ENCODE measurements at regions not wholly inside any gene's neighbourhood (a gene's known extent, or its start where the extent isn't known, plus 50 kb on each side); places are given as distances from the start of the nearest gene placed in this dataset.

DNA sequence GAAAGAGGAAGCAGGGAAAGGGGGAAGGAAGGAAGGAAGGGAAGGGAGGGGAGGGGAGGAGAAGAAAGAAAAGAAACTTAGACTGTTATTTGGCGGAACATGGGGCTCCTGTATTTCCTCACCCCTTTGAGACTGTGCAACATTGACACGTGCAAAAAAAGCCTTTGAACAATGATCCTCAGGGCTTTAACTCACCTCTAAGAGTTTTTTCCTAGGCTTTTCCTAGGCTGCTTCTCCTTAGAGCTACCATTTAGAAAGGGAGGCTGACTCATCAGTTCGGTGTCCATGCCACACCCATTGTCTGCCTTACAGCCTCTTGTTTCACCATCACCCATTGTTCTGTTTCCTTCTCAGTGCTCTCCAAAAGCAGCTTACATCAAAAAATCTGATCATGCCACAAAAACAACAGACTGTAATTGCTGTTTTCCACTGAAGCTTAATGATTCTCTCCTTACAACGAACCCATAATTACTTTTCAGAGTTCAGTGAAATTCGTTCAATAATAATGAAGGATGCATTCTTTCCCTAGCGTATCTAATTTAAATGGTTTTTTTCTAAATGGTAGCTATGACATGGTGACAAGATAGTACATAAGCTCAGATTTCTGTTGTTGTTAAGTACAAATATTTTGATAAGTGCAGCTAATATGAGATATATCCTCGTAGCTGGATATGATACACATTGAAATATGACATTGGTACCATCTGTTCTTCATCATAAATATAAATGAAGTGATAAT, 90.8 kb downstream of the PRLHR start:
- DNase-seq (ENCODE audit: low spot score) = no peak
- CTCF ChIA-PET (ENCODE audit: low intra/inter-chr PET ratio, low total read pairs) = no interaction called here
- no peak for ATAC-seq
- Histone ChIP-seq H3K27me3 (ENCODE audit: control insufficient read depth in 1 of 2, insufficient read depth in 2 of 2, low read length in 2 of 2) (no peaks in the 10 kb centered on the region), H3K4me1 (ENCODE audit: insufficient read depth, low read length) (no peaks in the 10 kb centered on the region), H3K27ac (ENCODE audit: extremely low read length, insufficient read depth, low read length) (no peak overlapping the region), H3K4me2 (ENCODE audit: low read depth, low read length) (no peak overlapping the region), H3K4me3 (replicated peaks in 1 of 3; ENCODE audit: insufficient read depth in 1 of 3, low read depth in 2 of 3, low read length in 3 of 3) (no peak overlapping the region), H3K79me2 (ENCODE audit: insufficient read depth, low read length) (no peaks in the 10 kb centered on the region), H4K20me1 (ENCODE audit: insufficient read depth, low read length) (no peaks in the 10 kb centered on the region), H3K36me3 (replicated peaks in 1 of 2; ENCODE audit: control insufficient read depth in 1 of 2, insufficient read depth in 2 of 2, low read length in 2 of 2) (no peaks in the 10 kb centered on the region), H3K9me3 (ENCODE audit: low read length) (no peaks in the 10 kb centered on the region), H2AFZ (ENCODE audit: low read length) (no peak overlapping the region), H3K9ac (ENCODE audit: insufficient read depth, low read depth, low read length) (no peak overlapping the region)
- POLR2A ChIA-PET = no interaction called here
- intact Hi-C loops (cut with micrococcal nuclease; ENCODE audit: unreplicated experiment) = no loop called here
- BruUV-seq (replicated peaks) = no TSS peak
- 7% methylated on average over 7 of the region's 7 CpGs for WGBS (ENCODE audit: low lambda C conversion rate)
- no peak for FAIRE-seq
- in situ Hi-C loops (cut with HindIII; ENCODE audit: extremely low pct_ligation_motif_present, low pct_unique_long_range_greater_than_20kb) = no loop called here
- TF ChIP-seq SRF (IDR thresholded peaks at IDR 0.05; ENCODE audit: low read depth, low read length) (no peak), ZNF773 (CRISPR knock-in tag; IDR thresholded peaks at IDR 0.05; ENCODE audit: borderline replicate concordance) (no peak), BRCA1 (CRISPR knock-in tag; IDR thresholded peaks at IDR 0.05) (no peak), AKNA (CRISPR knock-in tag; IDR thresholded peaks at IDR 0.05; ENCODE audit: borderline replicate concordance) (no peak), NCOA1 (CRISPR knock-in tag; IDR thresholded peaks at IDR 0.05) (no peak), SRY (CRISPR knock-in tag; IDR thresholded peaks at IDR 0.05) (no peak), RORA (CRISPR knock-in tag; IDR thresholded peaks at IDR 0.05) (no peak), FOSL2 (CRISPR knock-in tag; IDR thresholded peaks at IDR 0.05) (0 out of 2 replicates have a peak, but pooled peaks have one; percentile 10)
- TF ChIP-seq, protein P1, sequence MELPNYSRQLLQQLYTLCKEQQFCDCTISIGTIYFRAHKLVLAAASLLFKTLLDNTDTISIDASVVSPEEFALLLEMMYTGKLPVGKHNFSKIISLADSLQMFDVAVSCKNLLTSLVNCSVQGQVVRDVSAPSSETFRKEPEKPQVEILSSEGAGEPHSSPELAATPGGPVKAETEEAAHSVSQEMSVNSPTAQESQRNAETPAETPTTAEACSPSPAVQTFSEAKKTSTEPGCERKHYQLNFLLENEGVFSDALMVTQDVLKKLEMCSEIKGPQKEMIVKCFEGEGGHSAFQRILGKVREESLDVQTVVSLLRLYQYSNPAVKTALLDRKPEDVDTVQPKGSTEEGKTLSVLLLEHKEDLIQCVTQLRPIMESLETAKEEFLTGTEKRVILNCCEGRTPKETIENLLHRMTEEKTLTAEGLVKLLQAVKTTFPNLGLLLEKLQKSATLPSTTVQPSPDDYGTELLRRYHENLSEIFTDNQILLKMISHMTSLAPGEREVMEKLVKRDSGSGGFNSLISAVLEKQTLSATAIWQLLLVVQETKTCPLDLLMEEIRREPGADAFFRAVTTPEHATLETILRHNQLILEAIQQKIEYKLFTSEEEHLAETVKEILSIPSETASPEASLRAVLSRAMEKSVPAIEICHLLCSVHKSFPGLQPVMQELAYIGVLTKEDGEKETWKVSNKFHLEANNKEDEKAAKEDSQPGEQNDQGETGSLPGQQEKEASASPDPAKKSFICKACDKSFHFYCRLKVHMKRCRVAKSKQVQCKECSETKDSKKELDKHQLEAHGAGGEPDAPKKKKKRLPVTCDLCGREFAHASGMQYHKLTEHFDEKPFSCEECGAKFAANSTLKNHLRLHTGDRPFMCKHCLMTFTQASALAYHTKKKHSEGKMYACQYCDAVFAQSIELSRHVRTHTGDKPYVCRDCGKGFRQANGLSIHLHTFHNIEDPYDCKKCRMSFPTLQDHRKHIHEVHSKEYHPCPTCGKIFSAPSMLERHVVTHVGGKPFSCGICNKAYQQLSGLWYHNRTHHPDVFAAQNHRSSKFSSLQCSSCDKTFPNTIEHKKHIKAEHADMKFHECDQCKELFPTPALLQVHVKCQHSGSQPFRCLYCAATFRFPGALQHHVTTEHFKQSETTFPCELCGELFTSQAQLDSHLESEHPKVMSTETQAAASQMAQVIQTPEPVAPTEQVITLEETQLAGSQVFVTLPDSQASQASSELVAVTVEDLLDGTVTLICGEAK (IDR thresholded peaks at IDR 0.05) = no peak
- TF ChIP-seq, protein P1 (CRISPR knock-in tag; IDR thresholded peaks at IDR 0.05) = no peak
